Retina (tissue), 1 donor: ENCODE measurements at regions not wholly inside any gene's neighbourhood (a gene's known extent, or its start where the extent isn't known, plus 50 kb on each side); places are given as distances from the start of the nearest gene placed in this dataset.

ENCODE experiments used
- DNase-seq: peaks from one replicate; pipeline ENCODE4 v3.0.0-alpha.2; 2016

DNA sequence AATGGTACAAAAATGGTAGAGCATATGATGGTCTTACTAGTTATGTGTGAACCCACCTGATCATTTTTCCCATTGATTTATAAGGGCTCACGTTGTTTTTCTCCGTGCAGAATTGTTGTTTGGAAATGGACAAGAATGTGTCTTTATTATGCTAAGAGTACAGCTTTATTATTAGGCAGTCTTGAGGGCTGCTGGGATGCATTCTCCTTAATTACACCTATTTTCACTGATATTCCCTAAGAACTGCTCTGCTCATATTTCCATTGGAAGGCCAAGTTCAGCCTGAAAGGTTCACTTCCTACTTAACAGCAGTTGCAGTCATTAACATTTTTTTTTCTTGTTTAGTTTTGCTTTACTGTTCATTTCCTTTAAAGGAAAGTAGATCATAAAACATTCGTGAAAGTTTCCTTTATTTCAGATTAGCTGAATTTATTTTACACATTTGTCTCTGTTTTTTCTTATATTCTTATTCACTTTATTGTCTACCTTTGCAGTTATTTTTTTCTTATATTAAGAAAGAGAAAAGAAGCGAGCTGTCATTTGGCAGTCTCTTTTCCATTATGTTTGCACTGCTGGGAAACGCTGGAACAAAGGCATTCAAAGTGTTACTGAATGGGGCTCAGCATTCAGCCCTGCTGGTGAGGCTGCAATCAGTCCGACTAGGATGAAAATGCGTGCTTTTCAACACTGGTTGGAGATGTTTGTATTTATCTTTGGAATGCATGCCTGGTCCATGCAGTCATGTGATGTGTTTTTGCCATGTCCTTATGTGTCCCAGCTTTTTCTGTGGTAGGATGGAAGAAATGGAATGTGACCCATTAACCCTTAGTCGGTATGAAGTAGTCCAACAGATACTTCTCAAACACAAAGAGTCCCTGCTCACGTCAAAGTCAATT is 602.7 kb upstream of the ZNF608 start:
- peak; percentile 46 for DNase-seq

DNA sequence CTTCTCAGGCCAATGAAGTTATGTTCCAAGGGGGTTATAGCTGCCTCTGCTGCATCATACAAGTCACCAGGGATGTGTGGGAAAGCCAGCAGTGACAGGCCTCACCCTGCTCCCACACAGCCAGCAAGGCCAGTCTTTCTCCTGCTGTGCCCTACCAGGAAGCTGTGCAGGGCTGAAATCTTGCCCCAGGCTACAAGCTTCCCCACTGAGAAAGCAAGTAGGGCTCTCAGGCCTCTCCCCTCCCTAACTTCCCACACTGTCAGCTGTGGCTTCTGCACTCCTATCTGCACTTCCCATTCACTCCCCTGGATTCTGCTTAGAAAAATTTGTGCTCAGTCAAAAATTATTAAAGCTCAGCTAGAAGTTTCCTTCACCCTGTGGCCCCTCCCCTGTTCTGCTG is 611.2 kb upstream of the ZNF608 start:
- no peak for DNase-seq

DNA sequence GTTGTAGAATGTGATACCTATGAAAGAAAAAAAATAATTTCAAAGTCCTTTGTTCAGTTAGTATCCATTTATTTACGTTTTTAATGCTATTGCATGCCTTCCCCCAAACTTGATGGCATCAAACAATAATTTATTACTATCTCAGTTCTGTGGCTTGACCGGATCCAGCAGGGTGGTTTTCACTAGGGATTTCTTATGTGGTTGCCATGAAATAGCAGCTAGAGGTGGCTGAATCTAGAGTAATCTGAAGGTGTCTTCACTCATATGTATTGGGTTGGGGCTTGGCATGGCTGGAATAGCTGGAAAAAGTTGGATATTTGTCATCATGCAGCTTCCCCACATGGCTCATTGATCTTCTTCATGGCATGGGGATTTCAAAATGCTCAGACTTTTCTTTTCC is 619.3 kb upstream of the ZNF608 start:
- DNase-seq: no peak

GRCh38 chr5:125367702-125368101 is 621.3 kb upstream of the ZNF608 start:
- no peak for DNase-seq

DNA sequence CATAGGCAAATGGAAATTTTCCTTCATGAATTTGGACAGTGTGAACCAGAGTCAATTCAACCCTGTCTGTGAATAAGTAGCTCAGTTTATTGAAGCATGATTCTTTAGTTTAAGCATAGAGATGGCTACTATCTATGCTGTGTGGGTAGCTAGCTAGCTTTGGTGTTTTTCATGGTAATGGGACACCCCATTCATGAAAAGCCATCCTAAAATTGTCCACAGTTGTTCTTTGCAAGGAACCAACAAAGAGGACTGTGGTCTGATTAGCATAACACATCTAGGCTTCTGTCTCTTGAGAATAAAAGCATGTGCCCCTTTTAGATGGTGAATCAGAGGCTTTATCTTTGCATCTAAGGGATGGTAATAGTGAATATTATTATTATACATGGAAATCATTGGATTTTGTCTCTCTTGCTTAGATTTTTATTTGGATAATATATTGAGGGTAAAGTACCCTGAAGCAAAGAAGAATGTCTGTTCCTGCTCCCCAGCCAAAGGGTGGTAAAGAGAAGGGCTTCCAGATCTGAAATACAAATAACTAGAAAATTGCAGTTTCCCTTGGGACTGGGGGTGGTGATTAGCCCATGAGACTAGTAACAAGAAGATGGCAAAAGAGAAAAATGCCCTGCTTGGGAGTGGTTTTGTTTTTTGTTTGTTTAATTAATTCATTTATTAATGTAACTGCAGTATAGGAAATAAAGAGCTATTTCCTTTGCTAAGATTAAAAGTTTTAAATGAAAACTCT is 624.2 kb upstream of the ZNF608 start:
- DNase-seq: no peak

DNA sequence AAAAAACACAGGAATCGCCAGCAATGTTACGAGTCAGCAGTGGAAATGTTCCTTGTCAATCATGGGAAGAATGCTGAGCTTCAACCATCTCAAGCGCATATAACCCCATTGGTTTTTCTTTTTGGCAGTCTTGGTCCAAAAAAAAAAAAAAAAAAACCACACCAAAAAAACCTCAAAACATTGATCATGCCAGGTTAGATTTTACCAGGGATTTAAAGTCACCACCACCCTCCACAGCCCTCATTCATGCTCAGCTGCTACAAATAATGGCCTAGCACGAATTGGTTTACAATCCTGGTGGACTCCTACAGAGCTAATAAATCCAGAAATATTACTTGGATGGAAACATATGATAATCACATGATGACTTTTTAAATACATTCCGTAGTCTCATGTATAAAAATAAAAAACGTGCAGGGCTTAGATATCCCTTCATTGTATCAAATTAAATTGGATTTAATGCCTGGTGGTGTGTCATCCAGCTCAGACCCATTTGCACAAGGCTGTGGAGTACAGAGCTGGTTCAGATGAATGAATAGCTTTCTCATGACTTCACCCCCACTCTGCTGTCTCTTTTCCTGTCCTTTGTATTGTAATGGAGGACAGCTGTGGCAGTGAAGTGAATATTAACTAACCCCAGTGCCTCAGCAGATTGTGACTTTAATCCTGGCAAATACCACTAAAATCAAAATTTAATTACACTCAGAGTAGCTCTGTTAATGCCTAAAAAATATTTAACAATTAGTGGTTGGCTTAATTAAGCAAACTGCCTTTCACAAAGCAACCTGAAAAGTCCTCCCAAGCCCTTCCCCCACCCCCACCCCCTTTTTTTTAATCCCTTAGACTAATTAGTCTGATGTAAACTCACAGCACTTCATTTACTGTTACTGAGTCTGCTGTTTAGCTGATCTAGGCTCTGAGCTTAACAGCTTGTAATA is 626.5 kb upstream of the ZNF608 start:
- DNase-seq: peak; percentile 80

DNA sequence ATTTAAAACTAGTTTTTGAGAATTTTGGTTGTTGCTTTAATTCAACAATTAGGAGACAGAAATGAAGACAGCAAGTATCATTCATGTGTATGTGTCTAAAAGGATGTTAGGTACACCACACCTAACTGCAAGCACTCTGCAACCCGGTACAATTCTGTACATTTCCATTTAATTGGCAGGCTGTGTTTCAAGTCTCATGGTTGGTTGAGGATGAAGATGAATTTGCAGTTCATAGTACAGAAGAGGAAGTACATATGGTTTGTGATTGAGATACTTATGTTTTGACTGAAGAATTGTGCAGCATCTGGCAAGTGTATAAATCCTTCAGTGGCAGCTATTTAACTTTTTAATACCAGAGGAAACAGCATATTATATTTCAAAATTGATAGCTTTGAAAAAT is 628.7 kb upstream of the ZNF608 start:
- DNase-seq: no peak

GRCh38 chr5:125376059-125376641 is 629.7 kb upstream of the ZNF608 start:
- no peak for DNase-seq

- DNase-seq: no peak
Measured at GRCh38 chr5:125377141-125377540, 630.7 kb upstream of the ZNF608 start.

DNA sequence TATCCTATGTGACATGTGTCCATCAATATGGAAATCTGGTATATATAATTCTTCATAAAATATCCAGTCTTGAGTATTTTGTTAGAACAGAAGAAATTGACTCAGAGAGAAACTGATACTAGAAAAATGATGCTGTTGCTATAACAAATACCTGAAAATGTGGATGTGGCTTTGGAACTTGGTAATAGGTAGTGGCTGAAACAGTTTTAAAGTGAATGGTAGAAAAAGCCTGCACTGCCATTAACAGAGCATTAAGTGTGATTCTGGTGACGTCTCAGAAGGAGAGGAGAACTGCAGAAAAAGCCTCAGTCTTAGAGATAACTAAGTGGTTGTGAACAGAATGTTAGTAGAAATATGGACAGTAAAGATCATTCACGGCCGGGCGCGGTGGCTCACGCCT is 634.9 kb upstream of the ZNF608 start:
- no peak for DNase-seq

DNA sequence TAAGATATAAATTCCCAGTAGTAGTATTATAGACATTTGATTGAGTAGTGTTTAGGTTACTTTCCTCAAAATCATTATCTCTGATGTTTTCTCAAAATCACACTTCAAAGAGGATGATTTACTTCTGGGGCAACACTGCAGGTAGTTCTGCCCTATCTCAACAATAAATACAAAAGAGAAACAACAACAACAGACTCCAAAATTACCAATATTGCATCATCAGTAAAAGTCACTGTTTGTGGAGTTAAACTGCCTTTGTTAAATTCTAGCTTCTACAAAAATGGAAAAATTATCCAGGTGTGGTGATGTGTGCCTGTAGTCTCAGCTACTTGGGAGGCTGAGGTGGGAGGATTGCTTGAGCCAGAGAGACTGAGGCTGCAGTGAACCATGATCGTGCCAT is 637.6 kb upstream of the ZNF608 start:
- no peak for DNase-seq

DNA sequence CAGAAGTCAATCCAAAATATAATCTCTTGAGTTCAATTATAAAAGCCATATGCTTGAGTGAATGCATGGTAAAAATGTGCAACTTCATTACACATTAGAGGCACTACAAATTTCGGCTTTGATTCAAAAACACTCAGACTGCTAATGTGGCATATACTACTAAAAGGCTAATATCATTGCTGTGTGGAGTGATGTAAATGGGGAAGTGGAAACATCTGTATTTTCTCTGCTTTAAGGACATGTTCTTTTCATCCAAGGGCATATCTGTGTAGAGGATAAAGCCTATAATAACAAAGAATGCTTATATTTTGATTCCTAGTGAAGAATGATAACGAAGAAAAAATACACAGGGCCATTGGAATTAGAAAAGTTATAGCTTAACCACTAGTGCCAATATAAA is 643.9 kb upstream of the ZNF608 start:
- DNase-seq: no peak

DNA sequence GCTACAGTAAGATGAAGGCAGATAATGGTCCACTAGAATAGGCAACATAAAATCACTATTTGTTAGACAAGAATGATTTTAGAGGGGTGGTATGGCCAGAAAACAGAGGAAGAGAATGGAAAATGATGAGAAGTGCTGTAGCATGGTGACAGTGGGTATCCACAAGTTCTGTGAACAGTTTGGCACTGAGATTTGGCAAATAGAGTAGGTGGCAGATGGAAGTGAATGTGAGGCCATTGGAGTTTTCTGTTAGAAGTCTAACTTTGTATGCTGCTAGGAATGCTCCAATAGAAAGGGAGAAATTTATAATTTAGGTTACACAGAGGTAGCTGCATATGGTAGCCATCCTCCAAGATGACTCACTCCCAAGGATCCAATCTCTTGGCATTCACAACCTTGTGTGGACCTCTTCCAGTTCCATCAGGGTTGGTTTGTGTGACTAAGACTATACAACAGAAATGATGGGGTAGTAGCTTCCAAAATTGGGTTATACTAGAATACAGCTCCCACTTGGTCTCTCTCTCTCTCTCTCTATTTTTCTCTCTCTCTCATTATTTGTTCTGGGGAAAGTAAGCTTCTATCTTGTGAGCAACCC is 646.9 kb upstream of the ZNF608 start:
- no peak for DNase-seq

GRCh38 chr5:125394661-125395280 is 648.3 kb upstream of the ZNF608 start:
- DNase-seq: no peak

- no peak for DNase-seq
Measured at GRCh38 chr5:125396462-125396861, 650.0 kb upstream of the ZNF608 start.

- DNase-seq: no peak
Measured at GRCh38 chr5:125398466-125398865, 652.0 kb upstream of the ZNF608 start.

DNA sequence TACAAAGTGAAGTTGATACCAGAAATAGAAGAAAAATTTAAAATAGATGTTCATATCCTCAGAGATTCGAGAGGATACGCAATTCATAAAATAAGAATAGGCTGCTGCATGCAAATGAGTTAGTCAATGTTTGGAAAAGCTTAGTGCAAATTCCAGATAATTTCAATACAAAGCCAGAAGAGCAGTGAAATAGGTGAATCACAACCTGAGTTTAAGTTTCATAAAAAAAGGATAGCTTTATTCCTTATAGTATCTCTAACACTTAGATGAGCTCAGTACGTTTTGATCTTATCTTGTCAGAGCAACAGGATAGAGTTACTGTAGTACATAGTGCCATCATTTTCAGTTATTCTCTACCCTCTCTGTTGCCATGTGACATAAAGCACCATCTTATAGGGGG is 653.4 kb upstream of the ZNF608 start:
- DNase-seq: no peak

DNA sequence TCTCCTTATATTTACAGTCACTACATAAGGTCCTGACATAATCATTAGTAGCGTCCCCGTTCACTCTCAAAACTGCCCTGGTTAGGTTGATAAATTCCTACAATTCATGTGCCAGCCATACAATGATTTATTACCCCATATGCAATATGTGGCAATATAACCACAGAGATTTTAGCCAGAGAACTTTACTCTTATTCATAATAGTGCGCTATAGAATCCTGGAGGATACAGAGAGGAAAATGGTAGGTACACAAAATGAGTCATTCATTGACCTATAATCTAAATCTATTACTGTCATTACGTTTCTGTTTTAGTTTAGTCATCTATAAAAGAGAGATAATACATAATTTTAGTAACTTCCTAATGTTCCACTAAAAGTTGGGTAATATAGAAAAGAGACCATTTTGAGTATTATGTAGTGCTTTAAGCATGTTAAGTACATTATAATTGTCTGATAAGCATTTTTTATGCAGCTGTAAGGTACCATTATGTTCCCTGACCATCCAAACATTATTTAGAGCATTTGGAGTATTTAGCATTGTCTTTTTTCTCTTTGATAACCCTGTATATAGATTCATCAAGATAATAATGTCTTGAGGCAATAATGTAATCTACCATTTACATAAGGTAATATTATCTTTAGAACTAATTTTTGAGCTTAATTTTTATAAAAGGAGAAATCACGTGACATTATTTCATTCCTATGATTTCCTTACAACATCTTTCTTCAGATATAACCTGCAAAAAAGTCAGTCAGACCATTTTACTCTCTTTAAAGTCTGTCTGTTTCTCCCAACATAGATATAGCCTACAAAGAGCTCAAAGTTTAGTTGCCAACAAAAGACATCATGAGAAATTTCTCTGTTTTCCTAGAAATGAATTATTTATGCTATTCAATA is 655.5 kb upstream of the ZNF608 start:
- DNase-seq: no peak

- no peak for DNase-seq
Measured at GRCh38 chr5:125402787-125403186, 656.3 kb upstream of the ZNF608 start.

DNA sequence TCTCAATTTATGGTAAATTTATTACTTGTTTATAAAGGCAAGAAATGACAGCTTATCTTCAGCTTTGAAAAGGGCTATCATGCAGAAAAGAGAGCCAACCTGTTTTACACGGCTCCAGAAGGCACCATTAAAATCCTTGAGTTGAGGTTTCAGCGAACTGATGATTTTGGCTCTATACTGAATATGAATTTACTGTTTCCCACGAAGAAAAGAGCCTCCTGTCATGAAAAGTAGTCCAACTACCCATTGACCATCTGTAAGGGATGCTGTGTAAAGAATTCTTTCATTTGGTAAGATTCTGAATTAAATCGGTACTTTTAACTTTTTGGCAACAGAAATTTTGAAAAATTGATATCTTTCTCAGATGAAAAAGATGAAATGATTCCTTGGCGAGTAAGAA is 657.6 kb upstream of the ZNF608 start:
- DNase-seq: no peak
